NB4 (cell line): ENCODE measurements at regions not wholly inside any gene's neighbourhood (a gene's known extent, or its start where the extent isn't known, plus 50 kb on each side); places are given as distances from the start of the nearest gene placed in this dataset.
"Not testable (repeated sequence)": the region's sequence is repeated elsewhere in the genome, so short reads cannot be mapped to it uniquely, and the experiment has no call there.

ENCODE experiments used
- DNase-seq: peaks from one replicate; pipeline ENCODE4 v3.0.0; 2010; ENCODE audit warnings: low read depth
- H3K4me3 ChIP-seq: one replicate; pipeline ENCODE4 v1.5.1; 2011; ENCODE audit warnings: mild to moderate bottlenecking, low read depth, low read length, moderate library complexity
- CTCF ChIP-seq: IDR thresholded peaks from one replicate; pipeline ENCODE4 v1.5.1; 2012; ENCODE audit warnings: low read depth, low read length
- MAX ChIP-seq: IDR thresholded peaks from 2 replicates; pipeline ENCODE4 v1.6.1; 2011; ENCODE audit warnings: low read depth, low read length
- MYC ChIP-seq: IDR thresholded peaks from 2 replicates; pipeline ENCODE4 v1.6.1; 2011; ENCODE audit warnings: low read depth, low read length
- POLR2A ChIP-seq: IDR thresholded peaks from 2 replicates; pipeline ENCODE4 v1.6.1; 2011; ENCODE audit warnings: mild to moderate bottlenecking; ENCODE audit not compliant: insufficient read length; ENCODE audit errors: extremely low read depth

- TF ChIP-seq POLR2A: no peak
- no peak for TF ChIP-seq MAX
- TF ChIP-seq CTCF: no peak
- no peak for TF ChIP-seq MYC
- DNase-seq: no peak
- no peak overlapping the region for H3K4me3 ChIP-seq
Measured at GRCh38 chr4:173991316-173991715, 292.2 kb downstream of the FBXO8 start.

GRCh38 chr4:173990869-173991210 lies 292.6 kb downstream of the FBXO8 start:
- TF ChIP-seq MYC (no peak), MAX (no peak), CTCF (no peak), POLR2A (no peak)

GRCh38 chr4:173990126-173990868 lies 293.2 kb downstream of the FBXO8 start:
- H3K4me3 ChIP-seq: no peak overlapping the region
- peak; percentile 44 for DNase-seq
- peak; percentile 58 for TF ChIP-seq CTCF
- no peak for TF ChIP-seq MYC

More at GRCh38 chr4:173990869-173991210, 292.6 kb downstream of the FBXO8 start:
- H3K4me3 ChIP-seq: no peak overlapping the region
- DNase-seq: no peak

- DNase-seq: not testable (repeated sequence)
Measured at GRCh38 chr4:173963523-173963922, 319.9 kb downstream of the FBXO8 start.

GRCh38 chr4:173960398-173960797 lies 323.1 kb downstream of the FBXO8 start:
- no peak for DNase-seq
- TF ChIP-seq MYC (no peak), MAX (no peak), POLR2A (no peak), CTCF (no peak)
- no peak overlapping the region for H3K4me3 ChIP-seq

More at GRCh38 chr4:173963523-173963922, 319.9 kb downstream of the FBXO8 start:
- not testable (repeated sequence) for H3K4me3 ChIP-seq

- H3K4me3 ChIP-seq: no peak overlapping the region
- peak; percentile 21 for DNase-seq
- TF ChIP-seq MAX (no peak), MYC (no peak), CTCF (no peak), POLR2A (no peak)
Measured at GRCh38 chr4:173958445-173958844, 325.0 kb downstream of the FBXO8 start.
